Ascending aorta (tissue), 2 donors: ENCODE measurements at regions not wholly inside any gene's neighbourhood (a gene's known extent, or its start where the extent isn't known, plus 50 kb on each side); places are given as distances from the start of the nearest gene placed in this dataset.

ENCODE experiments used
- DNase-seq, 2 donors: peaks; one replicate each; pipeline ENCODE4 v3.0.0-alpha.2; 2019; ENCODE audit warnings: low spot score in 2 of 2
- H3K27ac ChIP-seq, 2 donors: fragments of 200-600 bp; sonication (generic); one replicate each; pipeline ENCODE4 v1.5.1; 2016 to 2017; ENCODE audit warnings: mild to moderate bottlenecking in 1 of 2
- H3K27me3 ChIP-seq: fragments of 200-600 bp; sonication (generic); one replicate; pipeline ENCODE4 v1.5.1; 2017
- H3K36me3 ChIP-seq, 2 donors: fragments of 200-600 bp; sonication (generic); one replicate each; pipeline ENCODE4 v1.5.1; 2016
- H3K4me1 ChIP-seq, 2 donors: fragments of 200-600 bp; sonication (generic); one replicate each; pipeline ENCODE4 v1.5.1; 2016 to 2017; ENCODE audit warnings: mild to moderate bottlenecking in 1 of 2
- H3K4me3 ChIP-seq, 2 donors: fragments of 200-600 bp; sonication (generic); one replicate each; pipeline ENCODE4 v1.5.1; 2016 to 2017; ENCODE audit warnings: mild to moderate bottlenecking in 1 of 2
- H3K9me3 ChIP-seq, 2 donors: fragments of 200-600 bp; sonication (generic); one replicate each; pipeline ENCODE4 v1.5.1; 2016
- CTCF ChIP-seq, 3 experiments: fragments of 200-600 bp in 2 of 3; fragments of 450-650 bp in 1 of 3; sonication (generic) in 2 of 3; IDR thresholded peaks; one replicate each; pipeline ENCODE4 v1.5.1; 2016 to 2019; ENCODE audit warnings: antibody characterized with exemption in 3 of 3, mild to moderate bottlenecking in 1 of 3, moderate library complexity in 1 of 3
- intact Hi-C: fragments of 100-400 bp; cut with DNase I; formaldehyde crosslinking; loops from one replicate; pipeline ENCODE4 v1.15.1; 2023

DNA sequence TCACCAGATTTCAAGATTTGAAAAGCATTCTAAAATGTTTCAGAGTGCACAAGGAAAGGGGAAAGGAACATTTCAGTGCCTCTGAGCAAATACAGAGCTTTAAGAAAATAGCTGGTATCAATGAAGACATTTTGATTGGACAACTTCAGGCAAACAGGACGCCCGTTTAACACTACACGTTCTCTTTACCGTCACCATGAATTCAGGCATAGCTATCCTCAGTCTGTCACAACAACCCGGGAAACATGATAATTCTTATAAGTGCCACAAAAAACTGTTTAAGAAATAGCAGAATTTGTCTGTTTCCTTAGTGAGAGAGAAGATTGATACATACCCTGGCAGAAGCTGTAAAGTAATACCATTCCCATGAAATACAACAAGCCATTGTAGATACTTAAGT is 392.4 kb upstream of the PDE4D start:
- no peak for DNase-seq
- Histone ChIP-seq H3K4me3 (peak overlapping the region in 1 of 2 donors; percentile 30), H3K36me3 (no peaks in the 10 kb centered on the region), H3K9me3 (no peaks in the 10 kb centered on the region), H3K4me1 (no peaks in the 10 kb centered on the region), H3K27me3 (no peaks in the 10 kb centered on the region), H3K27ac (peak overlapping the region; percentile 20 to 55)
- intact Hi-C loops: loop anchor here (10.0 kb wide), 1 partner anchor 471 kb away; no protein-coding TSS in a partner anchor
- TF ChIP-seq CTCF (IDR thresholded peaks at IDR 0.05): no peak

GRCh38 chr5:60280943-60281342 is 387.4 kb upstream of the PDE4D start:
- no peaks in the 10 kb centered on the region for H3K27me3 ChIP-seq
- H3K36me3 ChIP-seq: no peaks in the 10 kb centered on the region
- intact Hi-C loops: loop anchor here (10.0 kb wide), 1 partner anchor 466 kb away; no protein-coding TSS in a partner anchor
- H3K4me3 ChIP-seq: no peak overlapping the region
- peaks cover 0 to 2% of the 10 kb centered on the region in 2 donors for H3K4me1 ChIP-seq
- no peaks in the 10 kb centered on the region for H3K9me3 ChIP-seq
- H3K27ac ChIP-seq: no peak overlapping the region
- no peak for DNase-seq
- no peak for TF ChIP-seq CTCF (IDR thresholded peaks at IDR 0.05)

DNA sequence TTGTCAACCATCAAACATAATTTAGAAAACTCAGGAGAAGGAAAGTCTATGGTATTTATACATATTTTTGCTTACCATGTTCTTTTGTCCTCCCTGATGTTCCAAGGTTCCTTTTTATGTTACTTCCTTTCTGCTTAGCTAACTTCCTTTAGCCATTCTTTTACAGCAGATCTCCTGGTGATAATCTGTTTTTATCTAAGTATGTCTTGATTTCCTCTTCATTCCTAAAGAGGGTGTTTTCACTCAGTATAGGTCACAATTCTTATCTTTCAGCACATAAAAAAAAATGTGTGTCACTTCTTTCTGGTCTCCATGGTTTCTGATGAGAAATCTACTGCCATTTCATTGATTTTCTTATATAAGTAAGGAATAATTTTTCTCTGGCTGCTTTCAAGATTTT is 384.4 kb upstream of the PDE4D start:
- H3K9me3 ChIP-seq: no peaks in the 10 kb centered on the region
- peaks cover 0 to 2% of the 10 kb centered on the region in 2 donors for H3K4me1 ChIP-seq
- H3K36me3 ChIP-seq: no peaks in the 10 kb centered on the region
- intact Hi-C loops: loop anchor here (10.0 kb wide), 1 partner anchor 183 kb away; no protein-coding TSS in a partner anchor
- TF ChIP-seq CTCF (IDR thresholded peaks at IDR 0.05): no peak
- H3K4me3 ChIP-seq: no peak overlapping the region
- no peaks in the 10 kb centered on the region for H3K27me3 ChIP-seq
- H3K27ac ChIP-seq: peak overlapping the region in 1 of 2 donors; percentile 5
- DNase-seq: no peak

DNA sequence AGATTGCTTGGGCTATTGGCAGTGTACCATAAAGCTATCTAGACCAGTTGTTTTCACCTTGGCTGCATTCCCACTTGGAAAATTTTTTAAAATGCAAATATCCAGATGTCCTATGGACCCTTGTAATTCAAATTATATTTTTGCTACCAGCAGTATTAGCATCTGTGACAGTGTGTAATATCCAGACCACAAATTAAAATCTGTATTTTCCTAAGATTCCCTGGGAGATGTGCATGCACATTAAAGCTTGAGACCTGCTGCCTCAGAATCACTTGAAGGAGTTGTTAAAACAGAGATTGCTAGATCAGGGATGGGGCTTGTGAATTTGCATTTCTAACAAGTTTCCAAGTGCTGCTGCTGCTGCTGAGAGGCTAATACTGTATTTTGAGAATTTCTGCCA is 381.2 kb upstream of the PDE4D start:
- DNase-seq: no peak
- TF ChIP-seq CTCF (IDR thresholded peaks at IDR 0.05): no peak
- Histone ChIP-seq H3K36me3 (no peaks in the 10 kb centered on the region), H3K9me3 (no peaks in the 10 kb centered on the region), H3K27me3 (no peaks in the 10 kb centered on the region), H3K27ac (peak overlapping the region; percentile 12 to 68), H3K4me3 (no peak overlapping the region), H3K4me1 (peaks cover 6 to 25% of the 10 kb centered on the region in 2 donors)
- intact Hi-C loops: loop anchor here (5.0 to 10.0 kb wide), 3 partner anchors 58 to 180 kb away; no protein-coding TSS in a partner anchor

DNA sequence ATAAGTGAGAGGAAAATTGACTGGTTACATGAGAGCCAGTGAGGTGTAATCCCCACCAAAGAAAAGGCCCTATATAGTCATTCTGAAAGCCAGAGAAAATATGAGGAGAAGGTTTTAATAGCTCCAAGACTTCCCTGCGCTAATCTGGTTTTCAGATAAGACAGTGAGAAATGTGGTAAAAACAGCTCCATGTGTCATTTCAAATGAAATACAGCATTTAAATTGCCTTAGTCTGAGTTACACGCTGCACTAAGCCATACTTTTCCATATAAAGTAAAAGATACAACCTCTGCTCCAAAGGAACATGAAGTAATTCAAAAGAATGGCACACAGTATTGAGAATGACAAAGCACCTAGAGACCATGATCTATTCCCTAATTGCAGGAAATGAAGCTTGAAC is 378.0 kb upstream of the PDE4D start:
- H3K36me3 ChIP-seq: no peaks in the 10 kb centered on the region
- intact Hi-C loops: loop anchor here (5.0 to 10.0 kb wide), 3 partner anchors 61 to 177 kb away; no protein-coding TSS in a partner anchor
- DNase-seq: no peak
- no peak overlapping the region for H3K4me3 ChIP-seq
- H3K27me3 ChIP-seq: no peaks in the 10 kb centered on the region
- H3K27ac ChIP-seq: peak overlapping the region; percentile 86 to 94
- peaks cover 6 to 31% of the 10 kb centered on the region in 2 donors for H3K4me1 ChIP-seq
- no peak for TF ChIP-seq CTCF (IDR thresholded peaks at IDR 0.05)
- no peaks in the 10 kb centered on the region for H3K9me3 ChIP-seq

GRCh38 chr5:60267907-60268306 is 374.4 kb upstream of the PDE4D start:
- no peak for DNase-seq
- no peak for TF ChIP-seq CTCF (IDR thresholded peaks at IDR 0.05)
- no peak overlapping the region for H3K4me3 ChIP-seq
- intact Hi-C loops: no loop called here
- peak overlapping the region; percentile 41 for H3K27ac ChIP-seq
- no peaks in the 10 kb centered on the region for H3K27me3 ChIP-seq
- peaks cover 6 to 29% of the 10 kb centered on the region in 2 donors for H3K4me1 ChIP-seq
- no peaks in the 10 kb centered on the region for H3K9me3 ChIP-seq
- H3K36me3 ChIP-seq: no peaks in the 10 kb centered on the region
